ENCODE measurements at regions not wholly inside any gene's neighbourhood (a gene's known extent, or its start where the extent isn't known, plus 50 kb on each side); places are given as distances from the start of the nearest gene placed in this dataset.

DNA sequence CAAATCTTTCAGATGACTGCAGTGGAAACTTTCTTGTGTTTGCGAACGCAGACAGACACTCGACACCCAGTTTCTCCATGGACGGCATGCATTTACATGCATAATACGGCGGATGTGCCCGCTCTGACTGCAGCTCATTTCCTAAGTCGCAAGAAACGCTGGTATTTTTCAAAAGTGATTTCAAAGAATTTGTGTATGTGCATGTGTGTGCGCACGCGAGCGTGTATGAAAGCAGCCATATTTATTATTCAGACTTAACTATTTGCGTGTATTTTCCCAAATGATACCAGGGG lies 436.5 kb upstream of the MGMT start:
- TF ChIP-seq RAD21 (CRISPR knock-in tag; IDR thresholded peaks at IDR 0.05) = no peak
- no peak for TF ChIP-seq GABPA (IDR thresholded peaks at IDR 0.05; ENCODE audit: low read depth, low read length)
- TF ChIP-seq GABPA (CRISPR knock-in tag; IDR thresholded peaks at IDR 0.05; ENCODE audit: low read depth) = no peak
- TF ChIP-seq E2F1 (CRISPR knock-in tag; IDR thresholded peaks at IDR 0.05) = no peak
- TF ChIP-seq EED (CRISPR knock-in tag; IDR thresholded peaks at IDR 0.05) = no peak
- TF ChIP-seq ETS1 (CRISPR knock-in tag; IDR thresholded peaks at IDR 0.05) = no peak
- TF ChIP-seq SMAD9 (CRISPR knock-in tag; IDR thresholded peaks at IDR 0.05) = no peak
- TF ChIP-seq, protein P1, sequence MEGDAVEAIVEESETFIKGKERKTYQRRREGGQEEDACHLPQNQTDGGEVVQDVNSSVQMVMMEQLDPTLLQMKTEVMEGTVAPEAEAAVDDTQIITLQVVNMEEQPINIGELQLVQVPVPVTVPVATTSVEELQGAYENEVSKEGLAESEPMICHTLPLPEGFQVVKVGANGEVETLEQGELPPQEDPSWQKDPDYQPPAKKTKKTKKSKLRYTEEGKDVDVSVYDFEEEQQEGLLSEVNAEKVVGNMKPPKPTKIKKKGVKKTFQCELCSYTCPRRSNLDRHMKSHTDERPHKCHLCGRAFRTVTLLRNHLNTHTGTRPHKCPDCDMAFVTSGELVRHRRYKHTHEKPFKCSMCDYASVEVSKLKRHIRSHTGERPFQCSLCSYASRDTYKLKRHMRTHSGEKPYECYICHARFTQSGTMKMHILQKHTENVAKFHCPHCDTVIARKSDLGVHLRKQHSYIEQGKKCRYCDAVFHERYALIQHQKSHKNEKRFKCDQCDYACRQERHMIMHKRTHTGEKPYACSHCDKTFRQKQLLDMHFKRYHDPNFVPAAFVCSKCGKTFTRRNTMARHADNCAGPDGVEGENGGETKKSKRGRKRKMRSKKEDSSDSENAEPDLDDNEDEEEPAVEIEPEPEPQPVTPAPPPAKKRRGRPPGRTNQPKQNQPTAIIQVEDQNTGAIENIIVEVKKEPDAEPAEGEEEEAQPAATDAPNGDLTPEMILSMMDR (CRISPR knock-in tag; IDR thresholded peaks at IDR 0.05) = no peak
- no peak for TF ChIP-seq AKAP8 (CRISPR knock-in tag; IDR thresholded peaks at IDR 0.05)
- no peak for TF ChIP-seq ZNF407 (CRISPR knock-in tag; IDR thresholded peaks at IDR 0.05; ENCODE audit: not compliant biosample characterization)
- no peak for TF ChIP-seq HBP1 (CRISPR knock-in tag; IDR thresholded peaks at IDR 0.05; ENCODE audit: low read depth)
- no peak for TF ChIP-seq FOXK1 (CRISPR knock-in tag; IDR thresholded peaks at IDR 0.05; ENCODE audit: borderline replicate concordance, low read depth)

Measured in HepG2 (cell line).